Fibroblast of lung (primary cell): ENCODE measurements at regions not wholly inside any gene's neighbourhood (a gene's known extent, or its start where the extent isn't known, plus 50 kb on each side); places are given as distances from the start of the nearest gene placed in this dataset.

Source experiments
- DNase-seq, 2 donors: peaks; one replicate each; pipeline versions ENCODE4 v3.0.0 to v3.0.0-alpha.2; 2010; ENCODE audit warnings: low read depth in 2 of 2
- H2AFZ ChIP-seq: 2 replicates; pipeline ENCODE4 v1.5.1; 2012; ENCODE audit warnings: low read length, control low read depth, inconsistent platforms
- H3K27ac ChIP-seq: 2 replicates; pipeline ENCODE4 v1.5.1; 2011; ENCODE audit warnings: low read length, control low read depth; ENCODE audit not compliant: insufficient read depth
- H3K27me3 ChIP-seq: 2 replicates; pipeline ENCODE4 v1.5.1; 2011; ENCODE audit warnings: mild to moderate bottlenecking, low read length; ENCODE audit not compliant: control insufficient read depth, insufficient read depth
- H3K36me3 ChIP-seq: 2 replicates; pipeline ENCODE4 v1.5.1; 2011; ENCODE audit warnings: low read length; ENCODE audit not compliant: control insufficient read depth, insufficient read depth
- H3K4me1 ChIP-seq: 2 replicates; pipeline ENCODE4 v1.5.1; 2011; ENCODE audit warnings: low read length; ENCODE audit not compliant: control insufficient read depth, insufficient read depth; ENCODE audit errors: extremely low read depth
- H3K4me2 ChIP-seq: 2 replicates; pipeline ENCODE4 v1.5.1; 2011; ENCODE audit warnings: low read length, control low read depth; ENCODE audit not compliant: insufficient read depth; ENCODE audit errors: extremely low read depth
- H3K4me3 ChIP-seq, 4 experiments: fragments of 200-600 bp in 1 of 4; sonication (generic) in 1 of 4; replicated peaks in 1 of 4; 2 replicates each; pipeline ENCODE4 v1.5.1; 2011 to 2016; ENCODE audit warnings: low read length in 4 of 4, low read depth in 3 of 4, mild to moderate bottlenecking in 3 of 4, control low read depth in 2 of 4, inconsistent platforms in 1 of 4, mixed read lengths in 1 of 4; ENCODE audit not compliant: insufficient read depth in 1 of 4; ENCODE audit errors: control extremely low read depth in 1 of 4
- H3K79me2 ChIP-seq: 2 replicates; pipeline ENCODE4 v1.5.1; 2012; ENCODE audit warnings: mild to moderate bottlenecking, low read length, inconsistent platforms; ENCODE audit not compliant: control insufficient read depth, insufficient read depth
- H3K9ac ChIP-seq: 2 replicates; pipeline ENCODE4 v1.5.1; 2011; ENCODE audit warnings: mild to moderate bottlenecking, low read length, control low read depth; ENCODE audit not compliant: insufficient read depth
- H3K9me3 ChIP-seq: 2 replicates; pipeline ENCODE4 v1.5.1; 2012; ENCODE audit warnings: low read depth, low read length; ENCODE audit not compliant: control insufficient read depth, insufficient read depth
- H4K20me1 ChIP-seq: 2 replicates; pipeline ENCODE4 v1.5.1; 2011; ENCODE audit warnings: low read length; ENCODE audit not compliant: control insufficient read depth, insufficient read depth; ENCODE audit errors: extremely low read depth
- EZH2 ChIP-seq: IDR thresholded peaks from 2 replicates; pipeline ENCODE4 v1.5.1; 2012; ENCODE audit warnings: low read length, control low read depth, mild to moderate bottlenecking; ENCODE audit errors: missing control alignments
- TF ChIP-seq, protein P1 (sequence below), 2 donors: IDR thresholded peaks in 1 of 2; conservative IDR thresholded peaks in 1 of 2; 1 replicate in 1 of 2; 2 replicates in 1 of 2; pipeline ENCODE4 v1.5.1; 2011 to 2012; ENCODE audit warnings: low read length in 2 of 2, control low read depth in 1 of 2, inconsistent platforms in 1 of 2, low read depth in 1 of 2, mild to moderate bottlenecking in 1 of 2

DNA sequence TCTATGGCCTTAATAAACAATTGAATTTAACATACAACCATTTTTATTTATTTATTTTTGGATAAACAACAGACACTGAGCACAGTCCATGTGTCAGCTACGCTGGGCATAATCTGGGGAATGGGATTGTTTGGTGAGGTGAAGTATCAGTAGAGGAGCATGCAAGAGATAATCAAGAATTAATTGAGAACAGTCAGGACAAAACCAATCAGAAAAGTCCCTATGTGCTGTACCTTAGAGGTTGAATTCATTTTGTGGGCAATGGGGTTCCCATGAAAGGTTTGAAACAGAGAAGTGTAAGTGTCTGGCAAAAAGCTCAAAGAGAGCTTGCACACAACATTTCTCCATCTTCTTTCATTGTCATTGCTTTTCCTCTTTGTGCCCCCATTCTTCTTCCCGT is 198.2 kb downstream of the RNF144A start:
- DNase-seq = no peak
- Histone ChIP-seq H3K9ac (no peak overlapping the region), H3K9me3 (no peaks in the 10 kb centered on the region), H3K27me3 (no peaks in the 10 kb centered on the region), H3K79me2 (no peaks in the 10 kb centered on the region), H2AFZ (no peak overlapping the region), H3K4me1 (no peaks in the 10 kb centered on the region), H4K20me1 (no peaks in the 10 kb centered on the region), H3K36me3 (no peaks in the 10 kb centered on the region), H3K27ac (no peak overlapping the region), H3K4me2 (no peak overlapping the region), H3K4me3 (no peak overlapping the region)
- TF ChIP-seq EZH2 = no peak
- TF ChIP-seq, protein P1, sequence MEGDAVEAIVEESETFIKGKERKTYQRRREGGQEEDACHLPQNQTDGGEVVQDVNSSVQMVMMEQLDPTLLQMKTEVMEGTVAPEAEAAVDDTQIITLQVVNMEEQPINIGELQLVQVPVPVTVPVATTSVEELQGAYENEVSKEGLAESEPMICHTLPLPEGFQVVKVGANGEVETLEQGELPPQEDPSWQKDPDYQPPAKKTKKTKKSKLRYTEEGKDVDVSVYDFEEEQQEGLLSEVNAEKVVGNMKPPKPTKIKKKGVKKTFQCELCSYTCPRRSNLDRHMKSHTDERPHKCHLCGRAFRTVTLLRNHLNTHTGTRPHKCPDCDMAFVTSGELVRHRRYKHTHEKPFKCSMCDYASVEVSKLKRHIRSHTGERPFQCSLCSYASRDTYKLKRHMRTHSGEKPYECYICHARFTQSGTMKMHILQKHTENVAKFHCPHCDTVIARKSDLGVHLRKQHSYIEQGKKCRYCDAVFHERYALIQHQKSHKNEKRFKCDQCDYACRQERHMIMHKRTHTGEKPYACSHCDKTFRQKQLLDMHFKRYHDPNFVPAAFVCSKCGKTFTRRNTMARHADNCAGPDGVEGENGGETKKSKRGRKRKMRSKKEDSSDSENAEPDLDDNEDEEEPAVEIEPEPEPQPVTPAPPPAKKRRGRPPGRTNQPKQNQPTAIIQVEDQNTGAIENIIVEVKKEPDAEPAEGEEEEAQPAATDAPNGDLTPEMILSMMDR (conservative IDR thresholded peaks at IDR 0.05 in 1 of 2, IDR thresholded peaks at IDR 0.05 in 1 of 2; ENCODE audit: low read depth in 1 of 2, low read length in 2 of 2) = no peak

DNA sequence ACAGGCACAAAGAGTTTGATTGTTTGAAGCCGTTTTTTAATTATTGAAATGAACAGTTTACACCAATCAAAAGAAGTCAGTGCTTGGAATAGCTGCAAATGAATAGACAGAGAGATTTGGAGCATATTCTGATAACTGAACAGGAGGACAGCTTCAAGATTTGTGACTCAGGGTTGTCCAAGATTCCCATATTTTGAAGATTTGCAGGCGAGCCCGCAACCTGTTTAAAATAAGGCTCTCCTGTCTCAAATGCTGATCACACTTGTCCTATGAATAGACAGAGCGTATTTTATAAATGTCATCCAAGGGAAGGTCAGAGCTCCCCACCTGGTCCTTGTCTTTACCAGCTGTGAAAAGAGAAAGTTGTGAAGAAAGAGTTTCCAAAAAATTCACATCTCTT is 198.7 kb downstream of the RNF144A start:
- no peaks in the 10 kb centered on the region for H4K20me1 ChIP-seq
- no peaks in the 10 kb centered on the region for H3K9me3 ChIP-seq
- H3K27ac ChIP-seq = no peak overlapping the region
- H3K36me3 ChIP-seq = no peaks in the 10 kb centered on the region
- H3K4me3 ChIP-seq = no peak overlapping the region
- H3K4me1 ChIP-seq = no peaks in the 10 kb centered on the region
- no peaks in the 10 kb centered on the region for H3K79me2 ChIP-seq
- no peak for DNase-seq
- TF ChIP-seq, protein P1 (conservative IDR thresholded peaks at IDR 0.05 in 1 of 2, IDR thresholded peaks at IDR 0.05 in 1 of 2; ENCODE audit: low read depth in 1 of 2, low read length in 2 of 2) = no peak
- no peak for TF ChIP-seq EZH2
- H3K9ac ChIP-seq = no peak overlapping the region
- H3K4me2 ChIP-seq = no peak overlapping the region
- no peak overlapping the region for H2AFZ ChIP-seq
- H3K27me3 ChIP-seq = no peaks in the 10 kb centered on the region

DNA sequence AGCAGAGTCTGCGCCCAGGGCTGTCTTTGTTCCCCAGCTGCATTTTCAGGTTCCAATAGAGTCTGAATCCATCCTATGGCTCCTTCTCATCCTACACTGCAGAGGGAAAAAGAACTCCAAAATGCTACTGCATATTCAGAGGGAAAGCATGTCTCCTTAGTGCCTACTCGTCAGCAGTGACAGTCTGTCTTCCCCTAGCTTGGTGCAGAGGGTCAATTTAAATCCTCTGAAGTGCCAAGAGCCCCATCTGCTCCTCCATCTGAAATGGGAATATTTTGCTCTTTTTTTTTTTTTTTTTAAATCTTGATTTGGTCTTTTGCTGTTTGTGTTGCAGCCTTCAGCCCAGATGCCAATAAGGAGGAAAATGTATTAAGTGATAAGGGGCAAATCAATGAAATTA is 199.3 kb downstream of the RNF144A start:
- no peak overlapping the region for H3K4me3 ChIP-seq
- no peak for DNase-seq
- TF ChIP-seq EZH2 = no peak
- TF ChIP-seq, protein P1 (conservative IDR thresholded peaks at IDR 0.05 in 1 of 2, IDR thresholded peaks at IDR 0.05 in 1 of 2; ENCODE audit: low read depth in 1 of 2, low read length in 2 of 2) = no peak
- no peaks in the 10 kb centered on the region for H3K79me2 ChIP-seq
- H3K9me3 ChIP-seq = no peaks in the 10 kb centered on the region
- H3K4me1 ChIP-seq = no peaks in the 10 kb centered on the region
- no peaks in the 10 kb centered on the region for H4K20me1 ChIP-seq
- no peak overlapping the region for H3K27ac ChIP-seq
- no peaks in the 10 kb centered on the region for H3K27me3 ChIP-seq
- H3K4me2 ChIP-seq = no peak overlapping the region
- H3K36me3 ChIP-seq = no peaks in the 10 kb centered on the region
- H3K9ac ChIP-seq = no peak overlapping the region
- no peak overlapping the region for H2AFZ ChIP-seq
